ENCODE measurements at regions not wholly inside any gene's neighbourhood (a gene's known extent, or its start where the extent isn't known, plus 50 kb on each side); places are given as distances from the start of the nearest gene placed in this dataset.
A peak's percentile ranks its signal among the peaks of the same experiment; 100 is the strongest.

DNA sequence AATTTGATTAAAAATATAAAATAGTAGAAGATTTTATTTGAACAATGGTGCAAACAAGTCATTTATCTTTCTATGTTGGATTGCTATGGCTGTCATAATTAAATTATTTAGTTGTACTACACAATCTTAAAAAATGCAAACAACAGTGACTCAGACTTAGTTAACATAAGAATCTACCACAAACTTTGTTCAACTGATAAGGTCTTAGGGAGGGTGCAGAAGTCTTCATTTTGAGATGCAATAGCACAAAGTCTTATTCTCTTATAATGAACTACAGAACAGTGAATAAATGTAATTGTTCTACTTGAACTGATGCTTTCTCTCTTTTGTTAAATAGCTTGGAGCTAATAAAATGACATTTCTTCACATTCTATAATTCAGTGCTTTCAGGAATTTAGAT, 482.8 kb upstream of the NAALADL2 start:
- intact Hi-C loops (cut with micrococcal nuclease), result no loop called here
- Histone ChIP-seq H3F3A (ENCODE audit: low read length, unreplicated experiment) (no peaks in the 10 kb centered on the region), H3K4me2 (ENCODE audit: low read length) (no peak overlapping the region), H3K4me1 (ENCODE audit: insufficient read depth, low read length) (0 out of 2 replicates have a peak, but pooled peaks cover 4% of the 10 kb centered on the region), H3K36me3 (ENCODE audit: low read depth, low read length) (no peaks in the 10 kb centered on the region), H3K9me2 (replicated peaks; ENCODE audit: low read length) (no peaks in the 10 kb centered on the region), H3K79me2 (ENCODE audit: low read length) (no peaks in the 10 kb centered on the region), H3K9ac (ENCODE audit: low read length) (no peak overlapping the region), H3K27ac (ENCODE audit: low read length) (no peak overlapping the region), H2AFZ (ENCODE audit: low read length) (no peak overlapping the region), H3K27me3 (ENCODE audit: low read length) (no peaks in the 10 kb centered on the region), H3K4me3 (ENCODE audit: low read length) (no peak overlapping the region), H3K9me3 (ENCODE audit: low read length) (no peaks in the 10 kb centered on the region), H4K20me1 (ENCODE audit: low read length) (no peaks in the 10 kb centered on the region)
- TF ChIP-seq, protein P1, sequence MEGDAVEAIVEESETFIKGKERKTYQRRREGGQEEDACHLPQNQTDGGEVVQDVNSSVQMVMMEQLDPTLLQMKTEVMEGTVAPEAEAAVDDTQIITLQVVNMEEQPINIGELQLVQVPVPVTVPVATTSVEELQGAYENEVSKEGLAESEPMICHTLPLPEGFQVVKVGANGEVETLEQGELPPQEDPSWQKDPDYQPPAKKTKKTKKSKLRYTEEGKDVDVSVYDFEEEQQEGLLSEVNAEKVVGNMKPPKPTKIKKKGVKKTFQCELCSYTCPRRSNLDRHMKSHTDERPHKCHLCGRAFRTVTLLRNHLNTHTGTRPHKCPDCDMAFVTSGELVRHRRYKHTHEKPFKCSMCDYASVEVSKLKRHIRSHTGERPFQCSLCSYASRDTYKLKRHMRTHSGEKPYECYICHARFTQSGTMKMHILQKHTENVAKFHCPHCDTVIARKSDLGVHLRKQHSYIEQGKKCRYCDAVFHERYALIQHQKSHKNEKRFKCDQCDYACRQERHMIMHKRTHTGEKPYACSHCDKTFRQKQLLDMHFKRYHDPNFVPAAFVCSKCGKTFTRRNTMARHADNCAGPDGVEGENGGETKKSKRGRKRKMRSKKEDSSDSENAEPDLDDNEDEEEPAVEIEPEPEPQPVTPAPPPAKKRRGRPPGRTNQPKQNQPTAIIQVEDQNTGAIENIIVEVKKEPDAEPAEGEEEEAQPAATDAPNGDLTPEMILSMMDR (conservative IDR thresholded peaks at IDR 0.05; ENCODE audit: low read depth, low read length), result no peak
- TF ChIP-seq EZH2phosphoT487 (IDR thresholded peaks at IDR 0.05; ENCODE audit: borderline replicate concordance, low read length), result no peak
- TF ChIP-seq EZH2 (IDR thresholded peaks at IDR 0.05; ENCODE audit: low read length, unreplicated experiment), result no peak
- DNase-seq (peak; percentile 19), ATAC-seq (peak; percentile 76)
- CTCF ChIA-PET, result no interaction called here
- POLR2A ChIA-PET (ENCODE audit: unreplicated experiment), result no interaction called here
- no TSS peak for BruUV-seq (replicated peaks)

DNA sequence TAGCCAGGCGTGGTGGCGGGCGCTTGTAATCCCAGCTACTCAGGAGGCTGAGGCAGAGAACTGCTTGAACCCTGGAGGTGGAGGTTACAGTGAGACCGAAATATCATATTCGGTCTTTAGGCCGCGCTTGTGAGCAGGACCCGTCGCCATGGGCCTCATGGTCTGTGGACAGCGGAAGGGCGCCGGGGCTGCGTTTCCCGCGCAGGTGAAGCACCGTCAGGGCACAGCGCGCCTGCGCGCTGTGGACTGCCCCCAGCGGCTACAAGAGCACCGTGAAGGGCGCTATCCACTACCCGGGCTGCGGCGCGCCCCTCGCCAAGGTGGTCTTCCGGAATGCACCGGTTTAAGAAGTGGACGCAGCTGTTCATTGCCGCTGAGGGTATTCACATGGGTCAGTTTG, 482.0 kb upstream of the NAALADL2 start:
- intact Hi-C loops (cut with micrococcal nuclease), result no loop called here
- Histone ChIP-seq H3F3A (ENCODE audit: low read length, unreplicated experiment) (no peaks in the 10 kb centered on the region), H3K4me1 (ENCODE audit: insufficient read depth, low read length) (0 out of 2 replicates have a peak, but pooled peaks cover 4% of the 10 kb centered on the region), H2AFZ (ENCODE audit: low read length) (no peak overlapping the region), H3K27me3 (ENCODE audit: low read length) (no peaks in the 10 kb centered on the region), H3K79me2 (ENCODE audit: low read length) (no peaks in the 10 kb centered on the region), H3K9ac (ENCODE audit: low read length) (no peak overlapping the region), H3K9me2 (replicated peaks; ENCODE audit: low read length) (no peaks in the 10 kb centered on the region), H4K20me1 (ENCODE audit: low read length) (no peaks in the 10 kb centered on the region), H3K27ac (ENCODE audit: low read length) (no peak overlapping the region), H3K36me3 (ENCODE audit: low read depth, low read length) (no peaks in the 10 kb centered on the region), H3K4me2 (ENCODE audit: low read length) (no peak overlapping the region), H3K9me3 (ENCODE audit: low read length) (no peaks in the 10 kb centered on the region), H3K4me3 (ENCODE audit: low read length) (no peak overlapping the region)
- BruUV-seq (replicated peaks), result no TSS peak
- DNase-seq (no peak), ATAC-seq (no peak)
- ChIA-PET CTCF (no interaction called here), POLR2A (ENCODE audit: unreplicated experiment) (no interaction called here)
- TF ChIP-seq EZH2 (IDR thresholded peaks at IDR 0.05; ENCODE audit: low read length, unreplicated experiment) (no peak), EZH2phosphoT487 (IDR thresholded peaks at IDR 0.05; ENCODE audit: borderline replicate concordance, low read length) (no peak)
- TF ChIP-seq, protein P1 (conservative IDR thresholded peaks at IDR 0.05; ENCODE audit: low read depth, low read length), result no peak

DNA sequence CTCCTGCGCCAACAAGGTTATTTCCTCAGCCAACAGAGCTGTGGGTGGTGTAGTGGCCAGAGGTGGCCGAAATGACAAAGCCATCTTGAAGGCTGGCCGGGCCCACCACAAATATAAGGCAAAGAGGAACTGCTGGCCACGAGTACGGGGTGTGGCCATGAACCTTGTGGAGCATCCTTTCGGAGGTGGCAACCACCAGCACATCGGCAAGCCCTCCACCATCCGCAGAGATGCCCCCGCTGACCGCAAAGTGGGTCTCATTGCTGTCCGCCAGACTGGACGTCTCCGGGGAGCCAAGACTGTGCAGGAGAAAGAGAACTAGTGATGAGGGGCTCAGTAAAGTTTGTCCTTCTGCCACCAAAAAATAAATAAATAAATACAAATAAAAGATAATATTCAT, 481.4 kb upstream of the NAALADL2 start:
- TF ChIP-seq EZH2phosphoT487 (IDR thresholded peaks at IDR 0.05; ENCODE audit: borderline replicate concordance, low read length) (no peak), EZH2 (IDR thresholded peaks at IDR 0.05; ENCODE audit: low read length, unreplicated experiment) (no peak)
- TF ChIP-seq, protein P1 (conservative IDR thresholded peaks at IDR 0.05; ENCODE audit: low read depth, low read length), result no peak
- no peak overlapping the region for H3K4me2 ChIP-seq (ENCODE audit: low read length)
- H4K20me1 ChIP-seq (ENCODE audit: low read length), result no peaks in the 10 kb centered on the region
- DNase-seq (no peak), ATAC-seq (no peak)
- no TSS peak for BruUV-seq (replicated peaks)
- H3K9me2 ChIP-seq (replicated peaks; ENCODE audit: low read length), result no peaks in the 10 kb centered on the region
- H3K9ac ChIP-seq (ENCODE audit: low read length), result no peak overlapping the region
- no peak overlapping the region for H3K27ac ChIP-seq (ENCODE audit: low read length)
- no peak overlapping the region for H3K4me3 ChIP-seq (ENCODE audit: low read length)
- CTCF ChIA-PET, result no interaction called here
- no peaks in the 10 kb centered on the region for H3K36me3 ChIP-seq (ENCODE audit: low read depth, low read length)
- POLR2A ChIA-PET (ENCODE audit: unreplicated experiment), result no interaction called here
- no peaks in the 10 kb centered on the region for H3K9me3 ChIP-seq (ENCODE audit: low read length)
- H3K27me3 ChIP-seq (ENCODE audit: low read length), result no peaks in the 10 kb centered on the region
- no peak overlapping the region for H2AFZ ChIP-seq (ENCODE audit: low read length)
- no peaks in the 10 kb centered on the region for H3K79me2 ChIP-seq (ENCODE audit: low read length)
- intact Hi-C loops (cut with micrococcal nuclease), result no loop called here
- H3F3A ChIP-seq (ENCODE audit: low read length, unreplicated experiment), result no peaks in the 10 kb centered on the region
- H3K4me1 ChIP-seq (ENCODE audit: insufficient read depth, low read length), result 0 out of 2 replicates have a peak, but pooled peaks cover 4% of the 10 kb centered on the region
